ENCODE measurements at regions not wholly inside any gene's neighbourhood (a gene's known extent, or its start where the extent isn't known, plus 50 kb on each side); places are given as distances from the start of the nearest gene placed in this dataset.

GRCh38 chr21:28823429-28823828 is 169.2 kb downstream of the LTN1 start:
- H4K20me1 ChIP-seq (replicated peaks; ENCODE audit: control insufficient read depth, extremely low read depth, insufficient read depth, low read length): no peaks in the 10 kb centered on the region
- POLR2A ChIA-PET: no interaction called here
- no peaks in the 10 kb centered on the region for H3K36me3 ChIP-seq (ENCODE audit: control insufficient read depth in 2 of 2, extremely low read depth in 1 of 2, insufficient read depth in 2 of 2, low read length in 2 of 2)
- intact Hi-C loops (cut with micrococcal nuclease) (no loop called here), dilution Hi-C loops (cut with MboI; ENCODE audit: extremely low pct_ligation_motif_present, low sequenced_read_pairs) (no loop called here)
- no peak overlapping the region for H3K4me3 ChIP-seq (replicated peaks in 1 of 3; ENCODE audit: insufficient read depth in 1 of 3, low read depth in 1 of 3, low read length in 3 of 3)
- no peaks in the 10 kb centered on the region for H3K27me3 ChIP-seq (ENCODE audit: control insufficient read depth in 2 of 2, insufficient read depth in 2 of 2, low read length in 2 of 2)
- BruUV-seq (replicated peaks): no TSS peak
- TF ChIP-seq POLR2AphosphoS5 (IDR thresholded peaks at IDR 0.05; ENCODE audit: insufficient read depth, low read depth, low read length): no peak
- TF ChIP-seq GATA2 (IDR thresholded peaks at IDR 0.05; ENCODE audit: insufficient read depth, insufficient read length, low read depth, low read length): no peak
- no peak for TF ChIP-seq EZH2 (IDR thresholded peaks at IDR 0.05; ENCODE audit: borderline replicate concordance, low read depth, low read length, severe bottlenecking)
- no peak for TF ChIP-seq JUN (IDR thresholded peaks at IDR 0.05; ENCODE audit: borderline replicate concordance, insufficient read depth, insufficient read length, low read depth)
- no peak for TF ChIP-seq POLR2A (IDR thresholded peaks at IDR 0.05; ENCODE audit: low read depth, low read length)
- no peak for TF ChIP-seq FOS (IDR thresholded peaks at IDR 0.05; ENCODE audit: borderline replicate concordance, insufficient read depth, low read length)
- no peak for TF ChIP-seq MAX (IDR thresholded peaks at IDR 0.05; ENCODE audit: insufficient read depth, insufficient read length)
- DNase-seq (ENCODE audit: low read depth, low spot score): no peak
- H3K4me1 ChIP-seq (ENCODE audit: control insufficient read depth, extremely low read depth, insufficient read depth, low read length): peaks cover 19% of the 10 kb centered on the region
- CTCF ChIA-PET: interaction anchor here (0.9 to 1.7 kb wide), 2 partner anchors 9 to 13 kb away, joined by 3 to 6 read pairs; no protein-coding TSS in a partner anchor
- peak overlapping the region; percentile 64 for H3K4me2 ChIP-seq (ENCODE audit: insufficient read depth, low read length)
- H3K9me1 ChIP-seq (replicated peaks; ENCODE audit: control insufficient read depth, extremely low read depth, insufficient read depth, low read length): no peaks in the 10 kb centered on the region
- H3K79me2 ChIP-seq (ENCODE audit: control insufficient read depth, insufficient read depth, low read length): no peaks in the 10 kb centered on the region
- peak overlapping the region; percentile 37 for H3K27ac ChIP-seq (ENCODE audit: insufficient read depth, low read depth, low read length)
- no peak for FAIRE-seq
- H2AFZ ChIP-seq (ENCODE audit: low read depth, low read length): no peak overlapping the region
- no peak overlapping the region for H3K9ac ChIP-seq (replicated peaks; ENCODE audit: extremely low read depth, insufficient read depth, low read length)
- H3K9me3 ChIP-seq (replicated peaks; ENCODE audit: control insufficient read depth, insufficient read depth, low read length): no peaks in the 10 kb centered on the region
